ENCODE measurements at regions not wholly inside any gene's neighbourhood (a gene's known extent, or its start where the extent isn't known, plus 50 kb on each side); places are given as distances from the start of the nearest gene placed in this dataset.

DNA sequence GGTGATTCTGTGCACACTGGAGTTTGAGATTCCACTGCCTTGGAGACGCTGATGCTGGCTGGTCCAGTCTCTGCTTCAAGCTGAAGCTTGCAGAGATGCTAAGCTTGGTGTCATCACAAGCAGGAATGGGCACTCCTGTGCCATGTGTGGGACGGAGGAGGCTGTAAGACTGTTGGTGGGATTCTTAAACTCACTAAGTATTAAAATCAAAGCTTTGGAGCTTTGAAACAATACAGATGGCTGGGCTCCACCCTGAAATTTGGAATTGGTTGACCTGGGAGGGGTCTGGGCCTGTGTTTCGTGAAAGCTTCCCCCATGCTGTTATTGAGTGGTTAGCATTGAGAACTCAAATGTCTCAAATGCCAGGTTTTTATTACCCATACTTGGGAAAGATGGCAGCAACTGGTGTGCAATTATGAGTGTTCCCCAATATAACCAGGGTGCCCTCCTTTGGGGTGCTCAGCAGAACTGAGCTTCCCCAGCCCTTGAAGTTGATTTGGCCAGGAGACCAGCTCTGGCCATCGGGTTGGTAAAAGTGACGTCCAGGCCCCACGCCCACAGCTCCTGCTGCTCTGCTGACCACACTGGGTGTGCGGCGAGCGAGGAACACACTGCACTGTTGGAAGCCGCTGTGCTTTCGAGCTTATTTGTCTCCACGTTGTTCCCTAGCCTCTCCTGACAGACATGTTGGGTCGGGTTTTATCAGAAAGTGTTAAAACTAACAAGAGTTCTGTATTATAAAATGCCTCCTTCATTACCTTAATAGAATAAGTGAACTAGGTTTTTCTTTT is 377.7 kb downstream of the GLRX3 start:
- no peak for TF ChIP-seq CTCF (IDR thresholded peaks at IDR 0.05 in 4 of 5, conservative IDR thresholded peaks at IDR 0.05 in 1 of 5)
- TF ChIP-seq POLR2A (IDR thresholded peaks at IDR 0.05) = no peak
